GM12872 (cell line): ENCODE measurements at regions not wholly inside any gene's neighbourhood (a gene's known extent, or its start where the extent isn't known, plus 50 kb on each side); places are given as distances from the start of the nearest gene placed in this dataset.

Experiments used
- TF ChIP-seq, protein P1 (sequence below): IDR thresholded peaks from 3 replicates; pipeline ENCODE4 v1.5.1; 2011; ENCODE audit warnings: low read depth, mild to moderate bottlenecking, low read length, moderate library complexity; ENCODE audit not compliant: insufficient read depth

DNA sequence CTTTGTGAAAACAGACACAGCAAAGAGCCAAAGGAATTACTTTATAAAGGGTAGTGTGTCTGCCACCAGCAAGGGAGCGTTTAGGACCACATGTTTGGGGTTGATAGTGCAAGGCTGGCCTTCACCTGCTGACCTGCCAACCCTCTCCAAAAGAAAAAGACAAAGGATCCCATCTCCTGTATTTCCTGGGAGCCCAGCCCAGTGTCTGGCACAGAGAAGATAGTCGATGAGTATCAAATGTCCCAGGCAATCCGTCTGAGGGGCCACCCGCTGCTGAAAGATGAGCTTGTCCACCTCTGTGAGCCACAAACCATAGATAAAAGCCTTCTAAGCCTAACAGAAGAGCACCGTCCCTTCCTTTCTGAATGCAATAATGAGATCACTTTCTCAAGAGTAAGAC, 154.8 kb upstream of the CTNNB1 start:
- TF ChIP-seq, protein P1, sequence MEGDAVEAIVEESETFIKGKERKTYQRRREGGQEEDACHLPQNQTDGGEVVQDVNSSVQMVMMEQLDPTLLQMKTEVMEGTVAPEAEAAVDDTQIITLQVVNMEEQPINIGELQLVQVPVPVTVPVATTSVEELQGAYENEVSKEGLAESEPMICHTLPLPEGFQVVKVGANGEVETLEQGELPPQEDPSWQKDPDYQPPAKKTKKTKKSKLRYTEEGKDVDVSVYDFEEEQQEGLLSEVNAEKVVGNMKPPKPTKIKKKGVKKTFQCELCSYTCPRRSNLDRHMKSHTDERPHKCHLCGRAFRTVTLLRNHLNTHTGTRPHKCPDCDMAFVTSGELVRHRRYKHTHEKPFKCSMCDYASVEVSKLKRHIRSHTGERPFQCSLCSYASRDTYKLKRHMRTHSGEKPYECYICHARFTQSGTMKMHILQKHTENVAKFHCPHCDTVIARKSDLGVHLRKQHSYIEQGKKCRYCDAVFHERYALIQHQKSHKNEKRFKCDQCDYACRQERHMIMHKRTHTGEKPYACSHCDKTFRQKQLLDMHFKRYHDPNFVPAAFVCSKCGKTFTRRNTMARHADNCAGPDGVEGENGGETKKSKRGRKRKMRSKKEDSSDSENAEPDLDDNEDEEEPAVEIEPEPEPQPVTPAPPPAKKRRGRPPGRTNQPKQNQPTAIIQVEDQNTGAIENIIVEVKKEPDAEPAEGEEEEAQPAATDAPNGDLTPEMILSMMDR: no peak

- TF ChIP-seq, protein P1: no peak
These were observed 153.8 kb upstream of the CTNNB1 start for GRCh38 chr3:41045491-41045890.

DNA sequence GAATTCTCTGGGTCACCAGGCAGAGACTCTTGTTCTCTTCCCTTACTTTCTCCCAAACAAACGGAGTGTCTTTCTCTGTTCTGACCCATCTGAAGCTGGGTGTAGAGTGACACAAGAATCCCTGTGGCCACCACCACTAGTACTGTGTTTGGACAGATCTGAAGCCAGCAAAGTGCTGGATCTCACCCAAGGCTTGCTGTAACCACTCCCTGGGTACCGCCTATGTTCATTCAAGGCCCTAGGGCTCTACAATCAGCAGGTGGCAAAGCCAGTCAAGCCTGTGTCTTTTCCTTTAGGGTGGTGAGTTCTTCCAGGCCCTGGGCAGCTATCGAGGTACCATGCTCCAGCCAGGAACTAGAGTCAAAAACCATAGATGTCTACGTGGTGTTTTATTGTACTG, 149.2 kb upstream of the CTNNB1 start:
- TF ChIP-seq, protein P1: no peak

- TF ChIP-seq, protein P1: no peak
These were observed 146.1 kb upstream of the CTNNB1 start for GRCh38 chr3:41053220-41053619.

DNA sequence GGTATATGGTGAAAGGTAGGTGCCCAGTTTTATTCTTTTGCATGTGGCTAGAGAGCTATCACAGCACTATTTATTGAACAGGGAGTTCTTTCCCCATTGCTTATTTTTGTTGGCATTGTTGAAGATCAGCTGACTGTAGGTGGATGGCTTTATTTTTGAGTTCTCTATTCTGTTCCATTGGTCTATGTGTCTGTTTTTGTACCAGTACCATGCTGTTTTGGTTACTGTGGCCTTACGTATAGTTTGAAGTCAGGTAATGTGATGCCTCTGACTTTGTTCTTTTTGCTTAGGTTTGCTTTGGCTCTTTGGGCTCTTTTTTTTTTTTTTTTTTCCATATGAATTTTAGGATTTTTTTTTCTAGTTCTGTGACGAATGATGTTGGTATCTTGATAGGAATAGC, 139.2 kb upstream of the CTNNB1 start:
- TF ChIP-seq, protein P1: no peak

DNA sequence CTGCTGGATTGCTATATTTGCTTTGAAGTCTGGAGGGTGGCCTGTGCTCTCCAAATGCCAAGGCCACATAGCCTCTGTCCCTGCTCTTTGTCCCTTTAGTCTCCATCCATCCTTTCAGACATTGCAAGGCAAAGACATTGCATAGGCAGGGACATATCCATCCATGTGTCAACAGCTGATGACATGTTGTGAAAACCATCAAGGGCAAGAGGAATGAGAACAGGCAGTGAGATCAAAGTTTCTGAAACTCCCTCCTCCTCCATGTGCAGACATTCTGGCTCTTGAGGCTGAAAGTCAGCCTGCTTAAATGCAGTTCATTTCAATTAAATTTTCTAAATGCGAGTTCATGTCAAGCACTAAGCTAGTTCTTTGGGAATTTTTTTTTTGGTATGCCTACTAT, 135.2 kb upstream of the CTNNB1 start:
- TF ChIP-seq, protein P1: no peak

DNA sequence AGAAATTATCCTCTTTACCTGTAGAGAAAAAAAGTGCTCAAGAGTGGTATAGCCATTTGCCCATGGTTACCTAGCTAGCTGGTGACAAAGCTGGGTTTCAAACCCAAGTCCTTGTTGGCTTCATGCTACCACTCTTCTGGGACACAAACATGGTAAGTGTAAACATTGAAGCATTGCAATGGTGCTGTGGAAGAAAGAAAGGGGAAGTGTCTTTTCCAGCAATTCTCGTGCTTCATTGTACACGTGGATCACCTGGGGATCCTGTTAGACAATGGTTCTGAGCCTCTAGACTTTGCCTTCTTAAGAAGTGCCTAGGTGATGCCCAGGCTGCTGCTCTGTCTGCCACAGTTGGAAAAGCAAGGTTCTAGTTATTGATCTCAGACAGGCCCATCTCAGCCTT, 134.8 kb upstream of the CTNNB1 start:
- TF ChIP-seq, protein P1: no peak

- TF ChIP-seq, protein P1: no peak
These were observed 134.0 kb upstream of the CTNNB1 start for GRCh38 chr3:41065340-41065739.
